HG03342 (cell line): ENCODE measurements at regions not wholly inside any gene's neighbourhood (a gene's known extent, or its start where the extent isn't known, plus 50 kb on each side); places are given as distances from the start of the nearest gene placed in this dataset.
"Not testable (repeated sequence)": the region's sequence is repeated elsewhere in the genome, so short reads cannot be mapped to it uniquely, and the experiment has no call there.

Experiments
- ATAC-seq: cut with Tn5 transposase; IDR thresholded peaks from one replicate; pipeline ENCODE4 v1.9.1; 2021; ENCODE audit warnings: mild to moderate bottlenecking, moderate library complexity; ENCODE audit not compliant: unreplicated experiment

- ATAC-seq, result no peak
Measured at GRCh38 chr3:74004386-74004785, 379.6 kb upstream of the PDZRN3 start.

DNA sequence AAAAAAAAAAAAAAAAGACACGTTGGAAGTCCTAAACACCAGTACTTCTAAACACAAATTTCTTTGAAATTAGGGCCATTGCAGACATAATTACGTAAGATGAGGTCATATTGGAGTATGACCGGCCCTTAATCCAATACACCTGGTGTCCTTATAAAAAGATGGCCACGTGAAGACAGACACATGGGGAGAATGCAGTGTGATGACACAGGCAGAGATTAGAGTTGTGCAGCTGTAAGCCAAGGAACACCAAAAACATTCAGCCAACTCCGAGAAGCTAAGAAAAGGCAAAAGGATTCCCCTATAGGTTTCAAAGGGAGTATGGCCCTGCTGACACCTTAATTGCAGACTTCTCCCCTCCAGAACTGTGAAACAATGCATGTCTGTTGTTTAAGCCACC lies 379.0 kb upstream of the PDZRN3 start:
- no peak for ATAC-seq

DNA sequence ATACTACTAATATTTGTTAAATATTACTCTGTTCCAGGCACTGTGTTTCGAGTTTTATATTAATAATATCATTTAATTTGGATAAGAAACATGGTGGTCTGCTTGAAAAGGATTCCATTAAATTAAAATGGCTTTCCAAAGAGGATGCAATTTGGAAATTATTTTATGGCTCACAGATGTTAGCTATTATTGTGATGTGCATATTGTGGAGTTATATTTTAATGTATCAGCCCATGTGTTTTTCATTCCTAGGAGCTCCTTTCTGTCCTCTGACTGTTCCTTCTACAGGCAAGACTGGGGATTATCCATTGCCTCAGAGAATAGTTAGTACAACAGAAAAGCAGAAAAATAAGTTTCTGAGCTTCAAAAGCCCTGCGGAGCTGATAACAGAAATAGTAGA lies 376.7 kb upstream of the PDZRN3 start:
- ATAC-seq, result no peak

DNA sequence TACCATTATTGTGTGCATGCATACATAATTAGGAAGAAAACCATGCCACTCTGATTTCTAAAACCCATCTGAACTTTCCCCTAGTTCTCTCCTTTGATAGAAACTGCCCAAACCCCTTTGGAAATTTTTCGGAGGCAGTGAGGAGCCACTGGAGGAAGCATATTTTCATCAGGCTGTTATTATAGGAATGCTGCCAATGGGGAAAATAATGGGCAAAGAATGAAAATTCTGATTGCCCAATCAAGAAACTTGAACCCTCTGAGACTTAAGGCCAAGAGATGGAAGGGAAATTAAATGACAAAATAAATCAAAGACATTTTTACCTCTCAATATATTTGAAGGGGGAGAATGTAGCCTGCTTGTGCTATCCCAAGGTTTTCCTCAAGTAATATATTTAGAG lies 376.0 kb upstream of the PDZRN3 start:
- no peak for ATAC-seq

DNA sequence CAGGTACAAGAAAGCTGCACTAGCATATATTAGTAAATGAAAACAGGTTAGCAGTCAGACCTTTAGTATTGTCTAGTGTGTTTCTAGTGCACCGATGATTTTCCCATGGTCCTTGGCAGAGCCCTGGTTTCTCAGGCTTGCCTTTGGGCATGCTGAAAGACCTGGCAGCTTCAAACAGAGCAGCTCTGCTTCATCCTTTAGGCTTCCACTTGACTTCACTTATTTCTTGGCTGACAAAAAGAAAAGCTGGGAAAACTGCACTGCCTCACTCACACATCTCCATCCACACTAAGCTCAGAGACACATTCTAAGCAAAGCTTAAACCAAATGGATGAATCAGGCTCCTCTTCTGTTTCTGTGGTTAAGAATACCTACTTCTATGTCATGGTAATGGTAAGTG lies 374.8 kb upstream of the PDZRN3 start:
- no peak for ATAC-seq

DNA sequence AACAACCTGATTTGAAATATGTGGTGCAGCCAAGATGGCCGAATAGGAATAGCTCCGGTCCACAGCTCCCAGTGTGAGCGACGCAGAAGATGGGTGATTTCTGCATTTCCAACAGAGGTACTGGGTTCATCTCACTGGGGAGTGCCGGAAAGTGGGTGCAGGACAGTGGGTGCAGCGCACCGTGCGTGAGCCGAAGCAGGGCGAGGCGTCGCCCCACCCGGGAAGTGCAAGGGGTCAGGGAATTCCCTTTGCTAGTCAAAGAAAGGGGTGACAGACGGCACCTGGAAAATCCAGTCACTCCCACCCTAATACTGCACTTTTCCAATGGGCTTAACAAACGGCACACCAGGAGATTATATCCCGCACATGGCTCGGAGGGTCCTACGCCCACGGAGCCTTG lies 365.9 kb upstream of the PDZRN3 start:
- ATAC-seq, result not testable (repeated sequence)

DNA sequence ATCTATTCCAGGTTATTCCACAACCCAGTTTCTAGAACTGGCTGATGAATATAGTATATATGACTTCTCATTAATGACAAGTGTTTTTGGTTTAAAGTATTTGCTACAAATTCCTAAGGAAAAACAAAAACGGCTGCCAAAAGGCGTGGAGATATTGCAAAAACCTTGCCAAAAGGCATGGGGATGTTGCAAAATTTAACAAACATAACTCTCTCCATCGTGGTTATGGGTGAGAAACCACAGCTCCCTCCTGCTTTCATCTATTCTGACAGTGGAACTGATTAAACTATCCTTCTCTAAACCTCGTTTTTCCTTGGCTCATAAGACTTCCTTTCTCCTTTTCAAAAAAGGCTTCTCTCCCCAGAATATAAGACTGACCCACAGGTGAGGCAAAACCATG lies 342.0 kb upstream of the PDZRN3 start:
- no peak for ATAC-seq

GRCh38 chr3:73964818-73965217 lies 340.1 kb upstream of the PDZRN3 start:
- no peak for ATAC-seq

DNA sequence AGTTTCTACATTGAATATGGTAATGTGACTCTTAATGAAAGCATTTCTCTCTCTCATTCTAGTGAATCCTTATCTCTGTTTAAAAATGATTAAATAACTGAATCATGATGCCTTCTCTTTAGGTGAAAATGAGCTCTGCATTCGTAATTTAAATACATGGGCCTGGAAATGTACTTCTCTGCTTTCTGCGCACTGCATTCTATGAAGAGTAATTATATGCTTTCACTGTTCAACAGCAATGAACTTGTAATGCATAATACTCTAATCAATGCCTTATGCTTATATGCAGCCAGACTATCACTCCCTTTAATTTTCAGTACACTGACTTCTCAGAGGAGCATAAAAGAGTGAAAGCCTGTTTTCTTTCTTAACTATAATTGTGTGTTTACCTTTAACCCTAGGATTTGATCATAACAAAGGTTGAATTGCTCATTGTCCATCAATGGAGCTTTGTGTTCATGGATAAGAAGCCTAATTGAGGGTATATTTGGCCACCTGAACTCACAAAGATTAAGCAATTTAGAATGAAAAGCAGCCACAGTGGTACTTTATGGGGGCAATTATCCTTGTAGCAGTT lies 330.8 kb upstream of the PDZRN3 start:
- no peak for ATAC-seq

DNA sequence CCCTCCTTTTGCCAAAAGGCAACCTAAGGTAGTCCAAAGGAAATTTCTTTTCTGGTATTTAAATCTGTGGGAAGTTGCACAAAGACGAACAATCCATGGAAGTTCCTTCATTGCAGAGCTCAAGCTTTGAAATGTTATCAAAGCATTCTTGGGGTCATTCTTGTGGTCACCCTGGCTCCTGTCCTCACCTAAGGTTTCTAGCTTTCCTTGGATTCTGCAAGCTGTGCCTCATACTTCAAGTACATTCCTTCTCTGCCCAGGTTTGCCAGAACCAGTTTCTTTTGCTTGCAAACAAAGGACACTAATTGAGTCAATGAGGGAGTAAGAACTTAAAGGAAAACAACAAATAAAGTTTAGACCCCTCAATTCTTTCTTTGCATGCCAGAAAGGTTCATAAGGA lies 329.8 kb upstream of the PDZRN3 start:
- ATAC-seq, result no peak

DNA sequence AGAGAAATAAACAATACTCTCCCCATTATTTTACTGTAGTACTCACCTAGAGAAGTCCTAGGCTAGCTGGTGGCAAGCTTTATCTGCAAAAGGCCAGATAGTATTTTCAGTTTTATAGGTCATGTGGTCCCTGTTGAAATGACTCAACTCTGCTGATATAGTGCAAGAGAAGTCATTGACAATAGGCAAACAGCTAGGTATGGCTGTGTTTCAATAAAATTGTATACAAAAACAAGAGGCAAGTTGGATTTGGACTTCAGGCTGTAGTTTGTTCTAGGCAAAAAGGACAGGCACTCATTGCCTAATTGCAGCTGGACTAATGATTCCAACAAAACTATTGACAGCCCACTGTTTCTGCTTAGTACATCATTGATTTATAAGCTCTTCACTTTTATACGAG lies 328.0 kb upstream of the PDZRN3 start:
- no peak for ATAC-seq

GRCh38 chr3:73950865-73951558 lies 326.3 kb upstream of the PDZRN3 start:
- no peak for ATAC-seq

DNA sequence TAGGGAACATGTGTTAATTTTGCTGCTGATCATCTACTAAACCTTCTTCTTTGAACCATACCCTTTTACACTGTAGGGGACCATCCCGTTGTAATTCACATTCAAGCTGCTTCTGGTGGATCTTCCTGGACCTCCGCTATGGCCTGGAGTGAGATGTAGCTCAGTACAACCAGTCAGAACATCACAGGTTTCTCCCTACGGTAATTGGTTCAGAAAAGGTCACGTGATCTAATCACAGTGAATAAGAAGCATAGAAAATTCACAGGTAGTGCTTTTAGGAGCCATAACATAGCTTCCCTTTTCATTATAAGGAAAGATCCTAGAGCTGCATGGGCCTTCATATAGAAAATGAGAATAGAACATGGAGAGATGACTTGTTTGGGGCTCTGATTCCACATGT lies 320.8 kb upstream of the PDZRN3 start:
- ATAC-seq, result no peak

DNA sequence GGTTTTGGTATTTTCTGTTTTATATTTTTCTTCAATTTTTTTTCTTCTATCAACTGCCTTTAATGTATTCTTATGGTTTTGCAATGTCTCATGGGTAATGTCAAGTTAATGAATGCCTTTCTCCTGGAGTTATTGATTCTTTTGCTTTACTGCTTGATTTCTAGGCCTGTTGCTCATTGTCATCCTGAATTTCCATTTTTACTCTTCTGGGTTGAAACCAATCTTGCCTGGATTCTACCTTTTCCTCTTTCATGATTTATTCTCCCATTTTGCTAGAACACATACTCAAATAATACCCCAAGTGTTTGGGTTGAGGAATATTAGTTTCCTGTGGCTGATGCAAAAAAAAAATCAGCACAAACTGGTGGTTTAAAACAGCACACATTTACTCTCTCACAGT lies 315.2 kb upstream of the PDZRN3 start:
- no peak for ATAC-seq

GRCh38 chr3:73933585-73933984 lies 308.8 kb upstream of the PDZRN3 start:
- no peak for ATAC-seq

DNA sequence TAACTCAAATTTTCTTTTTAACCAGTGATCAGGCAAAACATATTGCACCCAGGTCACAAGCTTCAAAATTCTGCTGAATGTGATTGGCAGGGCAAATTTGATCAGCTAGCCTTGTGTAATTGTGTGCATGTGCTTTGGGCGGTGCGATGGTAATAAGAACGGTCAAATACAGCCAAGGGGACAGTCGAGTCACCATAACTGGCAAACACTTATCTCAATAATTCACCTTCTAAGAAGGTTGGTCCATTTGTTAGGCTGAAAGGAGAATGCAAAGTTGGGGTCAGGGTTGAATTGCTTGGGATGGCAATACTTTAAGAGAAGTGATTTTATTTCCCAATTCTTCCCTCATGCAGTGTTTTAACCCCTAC lies 302.4 kb upstream of the PDZRN3 start:
- ATAC-seq, result no peak

GRCh38 chr3:73926360-73927202 lies 301.8 kb upstream of the PDZRN3 start:
- ATAC-seq, result no peak

DNA sequence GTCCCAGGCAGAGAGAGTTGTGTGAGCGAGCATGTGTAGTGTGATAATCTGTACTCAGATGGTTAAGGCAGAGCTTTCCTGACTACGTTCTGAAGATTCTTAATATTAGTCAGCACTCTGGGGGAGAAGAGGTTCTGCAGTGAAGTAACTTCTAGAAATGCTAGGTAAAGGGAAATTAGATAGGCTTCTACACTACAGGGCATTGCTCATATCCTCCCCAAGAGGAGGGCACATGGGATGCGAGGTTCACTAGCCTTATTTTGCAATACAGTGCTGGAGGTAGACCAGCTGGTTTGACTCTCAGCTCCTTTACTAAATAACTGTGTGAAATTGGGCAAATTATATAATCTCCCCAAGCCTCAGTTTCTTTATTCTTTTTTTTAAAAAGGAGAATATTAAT lies 300.3 kb upstream of the PDZRN3 start:
- ATAC-seq, result no peak

GRCh38 chr3:73924048-73924447 lies 299.3 kb upstream of the PDZRN3 start:
- ATAC-seq, result no peak

DNA sequence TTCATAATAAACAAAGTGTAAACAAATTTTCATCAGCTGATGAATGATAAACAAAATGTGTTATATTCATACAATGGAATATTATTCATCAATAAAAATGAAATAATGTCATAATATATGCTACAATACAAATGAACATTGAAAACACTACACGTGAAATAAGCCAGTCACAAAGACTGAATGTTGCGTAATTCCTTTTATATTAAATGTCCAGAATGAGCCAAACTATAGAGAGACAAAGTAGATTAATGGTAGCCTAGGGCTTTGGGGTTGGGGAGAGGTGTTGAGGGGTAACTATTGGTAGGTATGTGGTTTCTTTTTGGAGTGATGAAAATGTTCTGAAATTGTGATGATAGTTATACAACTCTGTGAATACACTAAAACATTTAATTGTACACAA lies 292.9 kb upstream of the PDZRN3 start:
- no peak for ATAC-seq

- ATAC-seq, result no peak
Measured at GRCh38 chr3:73915886-73916285, 291.1 kb upstream of the PDZRN3 start.

- no peak for ATAC-seq
Measured at GRCh38 chr3:73908218-73908617, 283.5 kb upstream of the PDZRN3 start.
